Upper lobe of left lung (tissue), 4 donors: ENCODE measurements at regions not wholly inside any gene's neighbourhood (a gene's known extent, or its start where the extent isn't known, plus 50 kb on each side); places are given as distances from the start of the nearest gene placed in this dataset.

Experiments
- CTCF ChIP-seq, 6 experiments: fragments of 450-650 bp in 4 of 6; fragments of 200-600 bp in 2 of 6; sonication (generic) in 2 of 6; IDR thresholded peaks; one replicate each; pipeline ENCODE4 v1.5.1; 2016 to 2019; ENCODE audit warnings: antibody characterized with exemption in 6 of 6
- EP300 ChIP-seq, 4 donors: sonication (generic); formaldehyde crosslinking; IDR thresholded peaks; one replicate each; pipeline ENCODE4 v1.5.1; 2017; ENCODE audit warnings: antibody characterized with exemption in 4 of 4, control low read depth in 2 of 4
- POLR2A ChIP-seq, 4 donors: fragments of 450-650 bp; IDR thresholded peaks; one replicate each; pipeline ENCODE4 v1.5.1; 2016 to 2017; ENCODE audit warnings: antibody characterized with exemption in 4 of 4, mild to moderate bottlenecking in 2 of 4
- POLR2AphosphoS5 ChIP-seq, 2 donors: sonication (generic); formaldehyde crosslinking; IDR thresholded peaks; one replicate each; pipeline ENCODE4 v1.5.1; 2017; ENCODE audit warnings: antibody characterized with exemption in 2 of 2

GRCh38 chr15:98077186-98077585 is 116.7 kb downstream of the ARRDC4 start:
- no peak for TF ChIP-seq CTCF (IDR thresholded peaks at IDR 0.05)
- TF ChIP-seq POLR2AphosphoS5 (IDR thresholded peaks at IDR 0.05), result no peak
- TF ChIP-seq POLR2A (IDR thresholded peaks at IDR 0.05), result no peak
- TF ChIP-seq EP300 (IDR thresholded peaks at IDR 0.05), result no peak
